GM18499 (cell line): ENCODE measurements at regions not wholly inside any gene's neighbourhood (a gene's known extent, or its start where the extent isn't known, plus 50 kb on each side); places are given as distances from the start of the nearest gene placed in this dataset.
A peak's percentile ranks its signal among the peaks of the same experiment; 100 is the strongest.
"Not testable (repeated sequence)": the region's sequence is repeated elsewhere in the genome, so short reads cannot be mapped to it uniquely, and the experiment has no call there.

Source experiments
- ATAC-seq: cut with Tn5 transposase; IDR thresholded peaks from one replicate; pipeline ENCODE4 v1.9.1; 2021; ENCODE audit warnings: moderate number of reproducible peaks; ENCODE audit not compliant: insufficient read depth, unreplicated experiment

GRCh38 chr17:63282455-63282854 lies 163.7 kb downstream of the CYB561 start:
- peak; percentile 68 for ATAC-seq

DNA sequence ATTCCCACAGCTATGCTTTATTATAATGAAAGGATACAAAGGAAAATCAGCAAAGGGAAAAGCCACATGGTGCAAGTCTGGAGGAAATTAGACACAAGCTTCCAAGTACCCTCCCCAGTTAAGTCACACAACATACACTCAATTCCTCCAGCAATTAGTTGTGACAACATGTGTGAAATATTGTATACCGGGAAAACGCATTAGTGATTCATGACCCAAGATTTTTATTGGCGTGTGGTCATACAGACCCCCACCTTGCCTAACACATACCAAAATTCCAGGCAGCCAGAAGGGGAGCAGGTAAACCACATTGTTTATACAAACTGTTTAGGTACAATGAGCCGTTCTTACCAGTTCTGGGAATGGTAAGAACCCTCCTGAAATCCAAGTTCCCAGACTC lies 160.6 kb downstream of the CYB561 start:
- ATAC-seq, result no peak

- no peak for ATAC-seq
Observed at GRCh38 chr17:63286254-63286653, 159.9 kb downstream of the CYB561 start.

DNA sequence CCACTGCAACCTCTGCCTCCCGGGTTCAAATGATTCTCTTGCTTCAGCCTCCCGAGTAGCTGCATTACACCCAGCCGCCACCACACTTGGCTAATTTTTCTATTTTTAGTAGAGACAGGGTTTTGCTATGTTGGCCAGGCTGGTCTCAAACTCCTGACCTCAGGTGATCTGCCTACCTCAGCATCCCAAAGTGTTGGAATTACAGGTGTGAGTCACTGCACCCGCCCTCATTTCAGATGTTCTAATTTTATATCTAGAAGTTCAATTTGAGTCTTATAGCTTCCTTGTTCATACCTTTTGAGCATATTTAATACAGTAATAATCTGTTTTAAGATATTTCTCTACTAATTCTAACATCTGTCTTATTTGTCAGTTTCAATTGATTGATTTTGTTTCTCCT lies 159.1 kb downstream of the CYB561 start:
- ATAC-seq, result not testable (repeated sequence)

DNA sequence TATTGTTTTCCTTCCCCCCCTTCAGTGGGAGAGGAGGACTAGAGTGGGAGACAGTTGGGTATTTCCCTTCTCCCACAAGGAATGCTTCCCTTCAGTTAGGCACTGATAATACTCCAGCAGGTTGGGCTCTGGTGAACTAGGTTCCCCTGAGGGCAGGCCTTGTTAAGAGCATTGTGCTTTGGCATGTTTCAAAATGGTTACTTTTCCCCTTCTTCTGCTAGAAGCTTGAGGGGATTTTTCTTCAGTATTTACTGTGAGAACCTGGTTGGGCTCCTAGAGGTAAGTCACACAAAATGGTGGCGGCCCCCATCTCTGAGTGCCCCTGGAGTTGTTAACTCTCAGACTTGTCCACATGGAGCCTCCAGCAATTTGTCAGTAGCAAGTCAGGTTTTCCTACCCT lies 156.2 kb downstream of the CYB561 start:
- no peak for ATAC-seq

DNA sequence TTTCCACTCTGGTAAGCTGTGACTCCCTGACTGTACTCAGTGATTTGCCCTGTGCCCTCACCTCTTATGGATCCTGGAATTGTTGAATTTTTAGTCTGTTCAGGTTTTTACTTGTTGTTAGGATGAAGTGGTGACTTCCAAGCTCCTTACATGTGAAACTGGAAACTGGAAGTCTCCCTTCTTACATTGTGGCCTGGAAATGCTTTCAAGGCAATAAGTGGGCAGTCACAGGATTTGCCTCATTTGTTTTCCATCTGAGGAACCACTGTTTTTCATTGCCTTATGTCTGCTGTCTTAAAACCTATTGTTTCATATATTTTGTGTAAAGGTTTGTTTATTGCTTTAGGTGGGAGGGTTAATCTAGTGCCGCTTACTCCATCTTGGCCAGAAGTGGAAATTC lies 155.8 kb downstream of the CYB561 start:
- no peak for ATAC-seq

- ATAC-seq, result no peak
Observed at GRCh38 chr17:63290784-63291183, 155.3 kb downstream of the CYB561 start.

- no peak for ATAC-seq
Observed at GRCh38 chr17:63291258-63291657, 154.8 kb downstream of the CYB561 start.

DNA sequence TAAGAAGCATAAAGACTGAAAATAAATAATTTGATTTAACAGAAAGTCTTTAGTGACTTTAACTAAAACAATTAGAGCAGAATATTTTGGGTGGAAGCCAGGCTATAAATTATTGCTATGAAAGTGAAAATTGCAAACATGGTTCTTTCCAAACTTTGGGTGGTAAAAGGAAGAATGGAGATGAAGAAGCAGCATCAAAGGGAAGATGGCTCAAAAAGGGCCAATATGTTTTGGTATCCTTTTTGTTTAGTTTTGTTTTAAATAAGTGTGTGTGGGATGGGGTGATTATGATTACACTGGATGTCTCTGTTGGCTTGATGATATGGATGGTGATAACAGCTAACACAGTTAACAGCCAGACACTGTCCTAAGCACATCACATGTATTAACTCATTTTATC lies 153.7 kb downstream of the CYB561 start:
- no peak for ATAC-seq

- ATAC-seq, result no peak
Observed at GRCh38 chr17:63293323-63294075, 152.6 kb downstream of the CYB561 start.

DNA sequence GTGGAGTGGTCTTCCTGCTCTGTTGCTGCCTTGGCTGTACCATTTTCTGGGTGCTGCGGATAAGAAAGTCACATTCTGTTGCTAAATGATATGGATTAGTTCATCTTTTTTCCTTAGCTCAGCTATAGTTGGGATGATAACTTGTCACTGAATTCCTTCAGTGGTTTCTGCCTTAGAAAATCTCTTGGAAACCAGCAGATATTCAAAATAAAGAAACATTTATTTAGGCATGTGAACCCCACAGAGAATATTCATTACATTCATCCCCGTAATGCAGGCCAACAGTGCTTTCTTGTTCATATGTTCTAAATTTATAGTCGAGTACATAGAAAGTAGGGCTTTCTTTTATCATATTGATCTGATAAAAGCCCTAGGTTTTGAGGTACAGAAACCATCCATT lies 151.3 kb downstream of the CYB561 start:
- no peak for ATAC-seq

DNA sequence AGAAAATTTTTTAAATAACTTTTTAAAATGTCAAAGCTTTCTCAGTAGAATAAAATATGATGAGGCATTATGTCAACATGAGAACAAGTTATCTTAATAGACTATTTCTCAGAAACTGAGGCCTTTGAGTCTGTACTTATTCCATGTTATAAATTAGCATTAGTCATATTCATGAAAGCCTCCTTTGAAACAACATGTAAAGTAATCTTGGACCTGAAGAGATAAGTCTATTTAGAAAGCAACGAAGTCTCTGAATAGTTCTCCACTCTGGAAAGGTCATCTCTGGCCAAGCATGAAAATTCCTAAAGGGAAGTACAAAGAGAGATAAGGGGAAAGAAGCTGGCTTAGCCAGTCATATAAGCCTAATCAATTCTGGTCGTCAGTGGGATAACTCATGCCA lies 150.8 kb downstream of the CYB561 start:
- no peak for ATAC-seq

- ATAC-seq, result no peak
Observed at GRCh38 chr17:63295839-63296590, 150.1 kb downstream of the CYB561 start.

DNA sequence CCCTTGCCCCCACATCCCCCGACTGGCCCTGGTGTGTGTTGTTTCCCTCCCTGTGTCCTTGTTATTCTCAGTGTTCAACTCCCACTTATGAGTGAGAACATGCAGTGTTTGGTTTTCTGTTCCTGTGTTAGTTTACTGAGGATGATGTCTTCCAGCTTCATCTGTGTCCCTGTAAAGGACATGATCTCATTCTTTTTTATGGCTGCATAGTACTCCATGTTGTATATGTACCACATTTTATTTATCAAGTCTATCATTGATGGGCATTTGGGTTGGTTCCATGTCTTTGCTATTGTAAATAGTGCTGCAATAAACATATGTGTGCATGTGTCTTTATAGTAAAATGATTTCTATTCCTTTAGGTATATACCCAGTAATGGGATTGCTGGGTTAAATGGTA lies 147.2 kb downstream of the CYB561 start:
- not testable (repeated sequence) for ATAC-seq

- no peak for ATAC-seq
Observed at GRCh38 chr17:63304704-63305261, 141.3 kb downstream of the CYB561 start.

DNA sequence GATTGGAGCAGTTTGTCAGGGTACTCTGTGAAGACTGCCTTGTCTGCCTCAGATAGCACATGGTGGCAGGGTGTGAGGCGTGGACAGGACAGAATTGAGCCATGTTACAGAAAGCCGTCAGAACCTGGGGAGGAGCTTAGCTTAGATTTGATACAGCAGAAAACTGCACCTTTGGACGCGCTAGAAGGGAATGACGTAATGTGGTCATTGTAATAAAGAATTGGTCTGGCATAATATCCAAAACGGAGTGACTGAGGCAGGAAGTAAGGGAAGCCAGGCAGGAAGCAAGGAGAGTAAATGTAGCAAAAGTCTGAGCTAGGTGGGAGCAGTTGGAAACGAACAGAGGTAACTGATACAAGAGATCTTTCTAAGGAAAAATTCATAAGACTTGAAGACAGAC lies 140.2 kb downstream of the CYB561 start:
- ATAC-seq, result no peak

- no peak for ATAC-seq
Observed at GRCh38 chr17:63306855-63307254, 139.3 kb downstream of the CYB561 start.

- ATAC-seq, result no peak
Observed at GRCh38 chr17:63308272-63308671, 137.8 kb downstream of the CYB561 start.

- no peak for ATAC-seq
Observed at GRCh38 chr17:63309021-63309420, 137.1 kb downstream of the CYB561 start.

DNA sequence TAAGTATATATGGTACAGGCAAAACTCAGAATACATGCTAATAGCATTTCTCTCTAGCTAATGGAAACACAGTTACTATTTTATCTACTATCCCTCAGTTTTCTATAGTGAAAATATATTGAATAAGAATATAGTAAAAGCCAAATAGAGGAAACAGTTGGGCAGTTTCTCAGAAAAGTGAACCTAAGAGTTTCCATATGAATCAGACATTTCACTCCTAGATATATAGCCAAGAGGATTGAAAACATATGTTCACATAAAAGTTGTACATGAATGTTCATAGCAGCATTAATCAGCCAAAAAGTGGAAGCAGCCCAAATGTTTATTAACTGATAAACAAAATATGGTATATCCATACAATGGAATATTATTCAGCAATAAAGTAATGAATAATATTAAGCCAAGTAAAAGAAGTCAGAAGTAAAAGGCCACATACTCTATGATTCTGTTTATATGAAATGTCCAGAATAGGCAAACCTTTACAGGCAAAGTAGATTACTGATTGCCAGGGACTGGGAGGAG lies 134.6 kb downstream of the CYB561 start:
- no peak for ATAC-seq

DNA sequence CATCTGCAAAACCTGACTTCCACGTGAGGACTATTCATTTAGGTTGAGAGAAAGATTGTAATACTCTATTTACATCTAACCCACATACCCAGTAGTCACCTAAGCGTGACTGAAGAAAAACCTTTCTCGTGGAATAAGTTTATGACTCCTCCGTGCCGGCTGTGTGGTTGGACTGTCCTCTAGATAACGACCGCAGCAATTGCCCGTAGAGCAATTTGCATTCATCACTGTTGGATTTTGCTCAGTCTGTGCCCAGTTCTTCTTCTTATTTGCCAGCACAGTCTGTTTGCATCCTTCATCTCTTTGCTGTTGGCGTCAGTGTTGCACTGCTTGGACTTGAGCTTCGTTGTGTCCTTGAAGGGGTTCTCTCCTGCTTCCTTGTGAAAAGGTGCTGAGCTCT lies 131.3 kb downstream of the CYB561 start:
- no peak for ATAC-seq
